ENCODE measurements at regions not wholly inside any gene's neighbourhood (a gene's known extent, or its start where the extent isn't known, plus 50 kb on each side); places are given as distances from the start of the nearest gene placed in this dataset.

DNA sequence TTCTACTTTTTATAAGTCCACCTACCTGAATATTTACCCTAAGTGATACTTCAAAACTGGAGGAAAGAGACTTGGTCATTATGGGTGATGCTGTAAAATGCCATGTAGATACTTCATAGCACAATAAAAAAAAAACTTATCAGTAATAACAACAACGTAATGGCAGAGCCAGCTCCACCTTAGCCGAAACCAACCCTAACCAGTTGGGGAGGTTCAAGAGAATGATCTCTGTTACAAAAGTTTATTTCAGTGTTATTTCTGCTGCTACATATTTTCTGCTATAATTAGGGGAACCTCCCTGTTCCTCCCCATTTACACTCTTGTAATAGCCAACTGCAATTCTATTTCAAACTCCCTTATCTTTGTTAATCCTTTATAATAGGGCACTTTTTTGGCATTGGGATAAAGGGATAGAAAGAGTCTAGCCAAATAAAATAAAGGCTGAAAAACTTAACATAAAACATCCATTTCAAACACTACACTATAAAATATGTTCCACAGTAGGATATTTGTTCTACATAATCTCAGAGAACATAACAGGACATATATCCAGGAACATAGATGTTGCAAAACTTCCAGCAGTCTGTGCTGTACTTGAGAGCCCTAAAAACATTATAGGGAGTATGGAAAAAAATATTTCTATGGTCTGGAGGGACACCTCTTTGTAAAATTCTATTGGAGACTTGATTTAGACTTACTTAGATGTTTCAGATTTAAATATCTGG is 138.7 kb upstream of the POF1B start:
- no peak for DNase-seq

DNA sequence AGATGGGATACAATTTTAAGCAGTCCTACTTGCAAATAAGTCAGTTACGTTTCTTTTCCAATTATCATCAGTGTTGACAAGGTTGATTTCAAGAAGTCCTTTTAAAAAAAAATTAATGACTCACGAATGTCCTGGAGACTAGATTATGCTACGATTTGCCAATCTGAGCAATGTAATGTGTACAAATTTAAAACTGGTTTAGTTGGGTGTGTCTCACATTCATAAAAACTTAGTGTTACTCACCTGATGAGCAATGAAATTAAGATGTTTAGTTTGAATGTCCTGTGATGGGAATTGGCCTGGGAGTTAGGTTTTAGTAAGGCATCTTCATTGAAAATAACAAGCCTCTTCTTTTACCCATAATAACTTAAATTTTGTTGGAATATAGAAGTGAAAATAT is 136.7 kb upstream of the POF1B start:
- DNase-seq: no peak

DNA sequence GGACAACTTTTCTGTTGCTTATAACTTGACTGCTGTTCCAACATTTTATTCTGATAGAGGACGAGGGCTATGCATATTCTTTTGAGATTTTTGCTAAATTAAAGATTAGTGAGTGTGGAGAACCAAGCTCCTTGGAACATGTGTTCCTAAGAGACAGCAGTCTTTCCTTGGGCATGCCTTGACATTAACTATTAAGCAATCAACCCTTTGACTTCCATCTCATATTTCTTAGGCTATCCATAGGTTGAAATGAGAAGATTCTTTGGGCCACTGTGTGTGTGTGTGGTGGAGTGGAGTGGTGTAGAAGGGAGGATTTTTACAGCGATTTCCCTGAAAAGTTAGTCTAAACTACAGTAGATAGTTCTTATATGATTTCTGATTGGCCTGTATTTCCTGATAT is 127.4 kb upstream of the POF1B start:
- DNase-seq: no peak

DNA sequence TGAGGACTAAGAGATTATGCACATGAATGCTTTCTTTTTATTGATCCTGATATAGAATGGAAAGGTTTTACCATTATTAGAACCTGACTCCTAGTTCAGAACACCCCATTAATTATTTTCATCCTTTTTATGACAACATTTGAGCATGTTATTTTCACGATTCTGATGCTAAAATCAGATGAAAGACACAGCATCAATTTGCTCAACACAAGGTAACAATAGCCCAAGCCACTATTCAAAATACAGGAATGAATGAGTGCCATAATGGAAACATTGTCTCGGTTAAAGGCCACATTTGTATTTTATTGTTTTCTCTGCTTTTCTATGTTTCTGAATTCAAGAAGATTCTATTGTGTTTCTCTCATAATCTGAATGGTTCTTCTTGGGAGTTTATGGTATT is 126.3 kb upstream of the POF1B start:
- no peak for DNase-seq

DNA sequence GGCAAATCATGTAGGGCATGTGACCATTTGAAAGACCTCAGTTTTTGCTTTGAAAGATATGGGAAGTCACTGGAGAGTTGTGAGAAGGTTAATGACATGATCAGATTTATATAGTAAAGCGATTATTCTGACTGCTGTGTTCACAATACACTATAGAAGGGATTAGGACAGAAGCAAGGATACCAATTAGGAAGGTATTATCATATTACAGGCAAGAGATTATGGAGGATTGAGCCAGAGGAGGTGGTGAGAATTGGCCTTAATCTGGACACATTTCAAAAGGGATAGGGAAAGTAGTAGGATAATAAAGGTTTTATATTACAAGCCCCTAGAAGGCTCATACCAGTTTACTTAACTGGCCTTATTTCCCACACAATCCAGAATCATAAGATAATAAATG is 124.9 kb upstream of the POF1B start:
- no peak for DNase-seq

DNA sequence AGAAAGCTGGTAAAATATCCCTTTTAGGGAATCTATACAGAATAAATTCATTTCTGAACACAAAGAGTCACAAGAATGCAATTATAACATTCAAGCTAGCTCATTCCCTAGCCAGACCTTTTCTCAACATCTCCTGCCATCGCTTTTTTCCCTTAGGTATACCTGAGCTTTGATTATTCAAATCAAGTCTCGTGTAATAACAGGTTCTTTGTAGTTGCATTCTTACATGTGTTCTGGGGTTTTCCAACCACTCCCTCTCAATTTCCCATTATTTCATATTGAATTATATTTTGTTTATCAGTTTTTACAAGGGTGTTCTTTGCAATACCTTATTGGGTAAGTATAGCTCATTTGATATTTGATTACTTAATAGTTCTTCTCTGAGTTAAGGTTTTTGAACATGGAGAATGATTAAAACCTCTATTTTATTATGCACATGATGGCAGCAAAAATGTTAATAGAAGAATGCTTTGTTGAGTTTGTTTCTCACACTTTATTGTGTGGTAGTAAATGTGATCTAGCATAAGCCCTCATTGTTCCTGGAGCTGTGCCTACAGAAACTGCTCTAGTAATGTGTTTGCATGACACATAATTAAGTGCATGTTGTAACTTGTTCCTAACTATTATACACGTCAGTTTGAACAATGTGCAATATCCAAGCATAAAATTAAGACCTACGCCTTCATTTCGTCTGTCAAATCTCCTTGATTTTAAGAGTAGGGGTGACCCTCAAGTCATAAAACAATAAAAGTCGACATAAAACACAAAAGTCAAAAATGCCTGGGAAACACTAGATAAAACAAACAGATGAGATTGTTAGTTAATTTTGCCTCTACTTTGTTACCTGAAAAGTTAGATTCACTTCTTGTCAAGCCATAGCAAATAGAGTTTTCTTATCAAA is 124.0 kb upstream of the POF1B start:
- peak; percentile 91 for DNase-seq

DNA sequence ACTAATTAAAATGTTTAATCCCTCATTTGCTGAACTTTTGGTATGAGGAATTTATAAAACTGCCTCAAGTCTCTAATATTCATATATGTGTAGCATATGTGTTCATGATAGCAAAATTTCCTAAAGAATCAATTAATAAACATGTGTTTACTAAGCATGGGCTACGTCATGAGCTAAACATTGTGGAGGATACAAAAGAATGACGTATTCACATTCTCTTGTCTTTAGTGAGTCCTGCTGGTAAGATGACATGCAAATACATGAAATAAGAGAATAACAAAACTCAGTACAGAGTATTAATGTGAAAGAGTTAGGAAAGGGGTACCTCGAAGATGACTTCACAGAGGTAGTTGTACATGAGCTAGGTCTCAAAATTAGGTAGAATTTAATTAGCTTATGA is 121.9 kb upstream of the POF1B start:
- DNase-seq: no peak

DNA sequence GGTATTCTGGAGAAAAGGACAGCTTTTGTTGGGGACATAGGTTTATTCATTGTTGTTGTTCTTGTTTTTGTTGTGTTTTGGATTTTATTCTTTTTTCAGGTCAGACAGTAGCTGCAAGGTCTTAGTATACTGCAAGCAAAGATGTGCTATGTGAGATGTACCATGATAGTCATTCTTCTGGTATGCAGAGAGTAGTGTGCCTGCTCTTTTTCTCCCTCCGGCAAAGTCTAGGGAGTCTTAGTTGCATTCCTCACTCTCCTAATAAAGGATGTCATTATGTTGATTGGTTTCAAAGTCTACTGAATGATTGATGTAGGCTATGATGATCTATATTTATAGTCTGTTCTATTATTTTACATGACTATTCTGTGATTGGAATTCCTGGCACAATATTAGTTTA is 119.9 kb upstream of the POF1B start:
- DNase-seq: no peak

DNA sequence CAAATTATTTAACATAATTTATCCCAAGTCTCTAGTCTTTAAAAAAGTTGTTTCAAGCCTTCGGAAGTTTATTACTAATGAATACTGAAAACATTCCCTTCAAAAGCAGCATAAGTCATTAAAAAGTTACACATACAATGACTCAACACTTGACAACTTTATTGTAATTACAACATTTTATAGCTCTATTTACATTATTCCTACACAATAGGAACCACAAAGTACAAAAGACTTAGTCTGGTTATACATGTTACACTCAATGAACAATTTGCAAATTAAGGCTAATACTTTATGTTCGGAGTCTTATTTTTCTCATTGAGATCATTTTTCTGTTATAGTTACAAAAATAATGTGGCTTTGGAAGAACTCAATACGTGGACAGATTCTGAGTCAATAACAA is 114.4 kb upstream of the POF1B start:
- DNase-seq: no peak

DNA sequence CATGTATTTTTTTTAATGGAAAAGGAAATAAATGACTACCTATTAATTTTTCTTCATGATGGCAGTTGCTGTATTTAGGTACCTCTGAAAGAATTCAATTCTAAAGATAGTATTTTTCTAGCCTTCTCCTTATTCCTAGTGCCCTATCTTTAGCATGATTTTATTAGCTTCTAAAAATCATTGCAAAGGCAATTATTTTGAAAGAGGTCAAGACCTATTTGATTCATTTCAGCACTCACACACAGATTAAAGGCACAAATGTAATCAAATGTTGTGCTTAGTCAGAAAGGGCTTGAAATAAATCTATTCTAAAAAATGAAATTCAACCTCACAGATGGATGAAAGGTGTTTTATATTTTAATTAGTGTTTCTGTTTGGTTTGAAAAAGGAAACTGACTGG is 74.8 kb upstream of the POF1B start:
- DNase-seq: no peak

DNA sequence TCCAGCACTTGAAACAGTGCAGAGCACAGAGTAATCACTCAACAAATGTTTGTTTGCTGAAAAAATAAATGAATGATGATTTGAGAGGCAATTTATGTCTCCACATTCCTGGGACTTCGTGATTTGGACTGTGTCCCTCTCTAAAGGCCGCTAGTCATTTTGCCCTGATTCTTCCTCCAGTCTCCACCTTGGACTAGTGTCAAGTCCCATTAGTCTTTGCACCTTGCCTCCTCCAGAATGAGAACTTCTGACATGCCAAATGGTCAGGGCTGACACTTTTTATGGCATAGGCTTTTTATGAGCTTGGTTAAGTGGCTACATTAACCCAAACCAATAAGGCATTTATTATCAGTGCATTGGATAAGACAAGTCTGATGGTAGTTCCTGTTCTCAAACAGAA is 65.1 kb upstream of the POF1B start:
- no peak for DNase-seq

All from NCI-H69 (cell line).